Activated CD8-positive, alpha-beta memory T cell treated with anti-CD3 and anti-CD28 coated beads, Interleukin-2, amount 50 U/mL, for 48 hours (primary cell): ENCODE measurements at regions not wholly inside any gene's neighbourhood (a gene's known extent, or its start where the extent isn't known, plus 50 kb on each side); places are given as distances from the start of the nearest gene placed in this dataset.

Experiments
- DNase-seq: peaks from one replicate; pipeline ENCODE4 v3.0.0-alpha.2; 2020

- no peak for DNase-seq
Measured at GRCh38 chr16:51402785-51403184, 251.7 kb upstream of the SALL1 start.

GRCh38 chr16:51402298-51402697 is 251.2 kb upstream of the SALL1 start:
- no peak for DNase-seq

GRCh38 chr16:51401673-51402072 is 250.6 kb upstream of the SALL1 start:
- DNase-seq: no peak

- DNase-seq: no peak
Measured at GRCh38 chr16:51399908-51400670, 249.0 kb upstream of the SALL1 start.

GRCh38 chr16:51394421-51394820 is 243.4 kb upstream of the SALL1 start:
- no peak for DNase-seq

GRCh38 chr16:51393381-51394005 is 242.4 kb upstream of the SALL1 start:
- no peak for DNase-seq

- no peak for DNase-seq
Measured at GRCh38 chr16:51392521-51393187, 241.6 kb upstream of the SALL1 start.

GRCh38 chr16:51391798-51392511 is 240.9 kb upstream of the SALL1 start:
- no peak for DNase-seq

- no peak for DNase-seq
Measured at GRCh38 chr16:51390877-51391276, 239.8 kb upstream of the SALL1 start.

GRCh38 chr16:51389881-51390280 is 238.8 kb upstream of the SALL1 start:
- DNase-seq: no peak

- DNase-seq: no peak
Measured at GRCh38 chr16:51388516-51388951, 237.5 kb upstream of the SALL1 start.

GRCh38 chr16:51383909-51384308 is 232.8 kb upstream of the SALL1 start:
- no peak for DNase-seq

GRCh38 chr16:51382940-51383339 is 231.9 kb upstream of the SALL1 start:
- no peak for DNase-seq

- DNase-seq: no peak
Measured at GRCh38 chr16:51382211-51382610, 231.1 kb upstream of the SALL1 start.

- DNase-seq: no peak
Measured at GRCh38 chr16:51376080-51376479, 225.0 kb upstream of the SALL1 start.

- no peak for DNase-seq
Measured at GRCh38 chr16:51374790-51375189, 223.7 kb upstream of the SALL1 start.

- no peak for DNase-seq
Measured at GRCh38 chr16:51374346-51374745, 223.3 kb upstream of the SALL1 start.

GRCh38 chr16:51365715-51366114 is 214.6 kb upstream of the SALL1 start:
- DNase-seq: no peak

GRCh38 chr16:51359141-51359955 is 208.3 kb upstream of the SALL1 start:
- DNase-seq: no peak

- no peak for DNase-seq
Measured at GRCh38 chr16:51357839-51358238, 206.8 kb upstream of the SALL1 start.

- DNase-seq: no peak
Measured at GRCh38 chr16:51355875-51356274, 204.8 kb upstream of the SALL1 start.

GRCh38 chr16:51355195-51355594 is 204.1 kb upstream of the SALL1 start:
- no peak for DNase-seq

- DNase-seq: no peak
Measured at GRCh38 chr16:51353055-51353454, 202.0 kb upstream of the SALL1 start.
